ENCODE measurements at regions not wholly inside any gene's neighbourhood (a gene's known extent, or its start where the extent isn't known, plus 50 kb on each side); places are given as distances from the start of the nearest gene placed in this dataset.

GRCh38 chr2:167692936-167693335 lies 554.5 kb downstream of the STK39 start:
- TF ChIP-seq CTCF (IDR thresholded peaks at IDR 0.05): no peak
- no peak for TF ChIP-seq POLR2A (IDR thresholded peaks at IDR 0.05)
